Mucosa of descending colon (tissue), 3 donors: ENCODE measurements at regions not wholly inside any gene's neighbourhood (a gene's known extent, or its start where the extent isn't known, plus 50 kb on each side); places are given as distances from the start of the nearest gene placed in this dataset.
"Not testable (repeated sequence)": the region's sequence is repeated elsewhere in the genome, so short reads cannot be mapped to it uniquely, and the experiment has no call there.

ENCODE experiments used
- ATAC-seq: fragments of 200-7000 bp; cut with Tn5 transposase; one replicate; pipeline ENCODE4 v1.9.1; 2020; ENCODE audit warnings: mild to moderate bottlenecking, moderate library complexity
- DNase-seq, 3 donors: peaks; one replicate each; pipeline ENCODE4 v3.0.0-alpha.2; 2020
- H3K36me3 ChIP-seq: fragments of 200-600 bp; one replicate; pipeline ENCODE4 v1.8.0; 2021; ENCODE audit warnings: low read depth, mild to moderate bottlenecking
- H3K4me1 ChIP-seq: fragments of 200-600 bp; one replicate; pipeline ENCODE4 v1.8.0; 2021; ENCODE audit warnings: low read depth, mild to moderate bottlenecking
- H3K4me3 ChIP-seq: fragments of 200-600 bp; one replicate; pipeline ENCODE4 v1.8.0; 2021; ENCODE audit warnings: mild to moderate bottlenecking
- H3K9me3 ChIP-seq: fragments of 200-600 bp; one replicate; pipeline ENCODE4 v1.8.0; 2021; ENCODE audit warnings: mild to moderate bottlenecking
- CTCF ChIP-seq: fragments of 200-600 bp; IDR thresholded peaks from one replicate; pipeline ENCODE4 v1.8.0; 2022; ENCODE audit warnings: antibody characterized with exemption, mild to moderate bottlenecking
- intact Hi-C, 2 donors: fragments of 100-400 bp; cut with DNase I in 1 of 2; cut with micrococcal nuclease in 1 of 2; formaldehyde crosslinking; loops; one replicate each; pipeline versions ENCODE4 v1.11.0 to v1.11.1; 2022; cut with DNase I, micrococcal nuclease
- donor health status: DM: no; HTN: no; CAD: no; lungs with moderate emphysema.
- donor health status: DM: no; HTN: no; CAD: no.
- donor health status: DM: no; HTN: yes; CAD: no.

GRCh38 chr17:20387549-20387948 lies 79.8 kb downstream of the LGALS9B start:
- intact Hi-C loops, ATAC-seq, DNase-seq, H3K9me3 ChIP-seq, H3K4me1 ChIP-seq, H3K4me3 ChIP-seq, H3K36me3 ChIP-seq: not testable (repeated sequence)

- intact Hi-C loops, H3K4me3 ChIP-seq, H3K9me3 ChIP-seq, H3K4me1 ChIP-seq, H3K36me3 ChIP-seq: not testable (repeated sequence)
- DNase-seq (peak in 2 of 3 donors; percentile 18 to 33), ATAC-seq (peak; percentile 93)
- TF ChIP-seq CTCF = peak; percentile 34
Observed at GRCh38 chr17:20381358-20382300, 85.7 kb downstream of the LGALS9B start.

- H3K9me3 ChIP-seq, ATAC-seq, DNase-seq, H3K4me3 ChIP-seq, H3K4me1 ChIP-seq, intact Hi-C loops, H3K36me3 ChIP-seq: not testable (repeated sequence)
Observed at GRCh38 chr17:20380625-20381024, 86.7 kb downstream of the LGALS9B start.

GRCh38 chr17:20379251-20379650 lies 88.1 kb downstream of the LGALS9B start:
- H3K4me3 ChIP-seq, H3K36me3 ChIP-seq, ATAC-seq, H3K4me1 ChIP-seq, DNase-seq, intact Hi-C loops, H3K9me3 ChIP-seq: not testable (repeated sequence)

- DNase-seq, H3K4me1 ChIP-seq, intact Hi-C loops, H3K4me3 ChIP-seq, H3K9me3 ChIP-seq, H3K36me3 ChIP-seq: not testable (repeated sequence)
- peak; percentile 44 for ATAC-seq
Observed at GRCh38 chr17:20376642-20377041, 90.7 kb downstream of the LGALS9B start.

GRCh38 chr17:20375745-20376144 lies 91.6 kb downstream of the LGALS9B start:
- intact Hi-C loops, DNase-seq, H3K4me3 ChIP-seq, ATAC-seq, H3K36me3 ChIP-seq, H3K9me3 ChIP-seq, H3K4me1 ChIP-seq: not testable (repeated sequence)
